ENCODE measurements at regions not wholly inside any gene's neighbourhood (a gene's known extent, or its start where the extent isn't known, plus 50 kb on each side); places are given as distances from the start of the nearest gene placed in this dataset.

- intact Hi-C loops (cut with micrococcal nuclease; ENCODE audit: unreplicated experiment), result no loop called here
- H3K27ac Mint-ChIP-seq (ENCODE audit: unreplicated experiment), result no peak overlapping the region
- no peaks in the 10 kb centered on the region for H3K9me3 Mint-ChIP-seq (ENCODE audit: low read depth, unreplicated experiment)
- H3K36me3 Mint-ChIP-seq (ENCODE audit: insufficient read depth, unreplicated experiment), result no peaks in the 10 kb centered on the region
- CTCF ChIA-PET, result no interaction called here
- no peak for TF ChIP-seq CTCF (IDR thresholded peaks at IDR 0.05; ENCODE audit: unreplicated experiment)
- DNase-seq, result no peak
- no TSS peak for BruUV-seq (replicated peaks)
- H3K4me3 Mint-ChIP-seq (ENCODE audit: low read depth, unreplicated experiment), result no peak overlapping the region
- H3K27me3 Mint-ChIP-seq (ENCODE audit: unreplicated experiment), result peaks cover 34% of the 10 kb centered on the region
- H3K4me1 Mint-ChIP-seq (ENCODE audit: low read depth, unreplicated experiment), result no peaks in the 10 kb centered on the region
Observed at GRCh38 chr10:14416308-14416700, 85.6 kb upstream of the FRMD4A start.

- DNase-seq, result no peak
- Mint-ChIP-seq H3K9me3 (ENCODE audit: low read depth, unreplicated experiment) (no peaks in the 10 kb centered on the region), H3K27me3 (ENCODE audit: unreplicated experiment) (peaks cover 39% of the 10 kb centered on the region), H3K4me3 (ENCODE audit: low read depth, unreplicated experiment) (no peak overlapping the region), H3K4me1 (ENCODE audit: low read depth, unreplicated experiment) (no peaks in the 10 kb centered on the region), H3K36me3 (ENCODE audit: insufficient read depth, unreplicated experiment) (no peaks in the 10 kb centered on the region), H3K27ac (ENCODE audit: unreplicated experiment) (no peak overlapping the region)
- intact Hi-C loops (cut with micrococcal nuclease; ENCODE audit: unreplicated experiment), result no loop called here
- TF ChIP-seq CTCF (IDR thresholded peaks at IDR 0.05; ENCODE audit: unreplicated experiment), result no peak
- CTCF ChIA-PET, result no interaction called here
- no TSS peak for BruUV-seq (replicated peaks)
Observed at GRCh38 chr10:14415676-14416307, 85.1 kb upstream of the FRMD4A start.

- no peak overlapping the region for H3K27ac Mint-ChIP-seq (ENCODE audit: unreplicated experiment)
Observed at GRCh38 chr10:14414901-14415300, 84.2 kb upstream of the FRMD4A start.

GRCh38 chr10:14413523-14413922 is 82.8 kb upstream of the FRMD4A start:
- Mint-ChIP-seq H3K4me3 (ENCODE audit: low read depth, unreplicated experiment) (no peak overlapping the region), H3K27me3 (ENCODE audit: unreplicated experiment) (peaks cover 57% of the 10 kb centered on the region), H3K9me3 (ENCODE audit: low read depth, unreplicated experiment) (no peaks in the 10 kb centered on the region), H3K4me1 (ENCODE audit: low read depth, unreplicated experiment) (no peaks in the 10 kb centered on the region), H3K27ac (ENCODE audit: unreplicated experiment) (no peak overlapping the region), H3K36me3 (ENCODE audit: insufficient read depth, unreplicated experiment) (no peaks in the 10 kb centered on the region)
- intact Hi-C loops (cut with micrococcal nuclease; ENCODE audit: unreplicated experiment), result no loop called here
- no peak for DNase-seq
- CTCF ChIA-PET, result no interaction called here
- no peak for TF ChIP-seq CTCF (IDR thresholded peaks at IDR 0.05; ENCODE audit: unreplicated experiment)
- BruUV-seq (replicated peaks), result no TSS peak

More at GRCh38 chr10:14414901-14415300, 84.2 kb upstream of the FRMD4A start:
- intact Hi-C loops (cut with micrococcal nuclease; ENCODE audit: unreplicated experiment), result no loop called here
- Mint-ChIP-seq H3K4me3 (ENCODE audit: low read depth, unreplicated experiment) (no peak overlapping the region), H3K36me3 (ENCODE audit: insufficient read depth, unreplicated experiment) (no peaks in the 10 kb centered on the region), H3K27me3 (ENCODE audit: unreplicated experiment) (peaks cover 48% of the 10 kb centered on the region), H3K9me3 (ENCODE audit: low read depth, unreplicated experiment) (no peaks in the 10 kb centered on the region), H3K4me1 (ENCODE audit: low read depth, unreplicated experiment) (no peaks in the 10 kb centered on the region)
- TF ChIP-seq CTCF (IDR thresholded peaks at IDR 0.05; ENCODE audit: unreplicated experiment), result no peak
- no TSS peak for BruUV-seq (replicated peaks)
- no peak for DNase-seq
- CTCF ChIA-PET, result no interaction called here
